HCT116 (cell line): ENCODE measurements at regions not wholly inside any gene's neighbourhood (a gene's known extent, or its start where the extent isn't known, plus 50 kb on each side); places are given as distances from the start of the nearest gene placed in this dataset.

Experiments used
- ATAC-seq: fragments of 200-7000 bp; cut with Tn5 transposase; 2 replicates; pipeline ENCODE4 v1.9.1; 2020; ENCODE audit warnings: mild to moderate bottlenecking, moderate library complexity
- BruUV-seq: library from RNA; stranded (reverse); fragments of 400-500 nt; replicated peaks from 2 replicates; lab custom pipeline; 2021; lab: Mats Ljungman, UMichigan
- CTCF ChIA-PET: fragments of 300-600 bp; sonication (Branson Sonifier 250); formaldehyde crosslinking; loops from one replicate; lab custom pipeline; 2021; ENCODE audit warnings: antibody characterized with exemption; lab: Charles Lee
- POLR2A ChIA-PET: fragments of 300-600, 350-600 bp; sonication (Branson Sonifier 250); formaldehyde crosslinking; loops from one replicate; lab custom pipeline; 2021; ENCODE audit warnings: antibody characterized with exemption; lab: Charles Lee
- RAD21 ChIA-PET, 2 experiments: fragments of 300-600 bp; sonication (Branson Sonifier 250); formaldehyde crosslinking; loops; one replicate each; lab custom pipeline; 2023; ENCODE audit warnings: low total read pairs in 2 of 2; ENCODE audit not compliant: uncharacterized antibody in 2 of 2, unreplicated experiment in 2 of 2, low non-redundant PET in 1 of 2; lab: Charles Lee
- DNase-seq: peaks from one replicate; pipeline ENCODE4 v3.0.0-alpha.2; 2010; ENCODE audit warnings: low read depth, low spot score
- H2AFZ ChIP-seq: fragments of 200-600 bp; shearing (Covaris generic), sonication (generic); 2 replicates; pipeline ENCODE4 v1.6.1; 2017; ENCODE audit warnings: low read depth, mixed run types, mixed read lengths, antibody characterized with exemption, low read length; ENCODE audit not compliant: poor library complexity, severe bottlenecking
- H3K27ac ChIP-seq: 2 replicates; pipeline ENCODE4 v1.5.1; 2012; ENCODE audit warnings: low read depth, low read length
- H3K27me3 ChIP-seq: fragments of 200-600 bp; sonication (generic); 2 replicates; pipeline ENCODE4 v1.6.1; 2016; ENCODE audit warnings: mixed run types, low read length, mixed read lengths; ENCODE audit not compliant: insufficient read depth
- H3K36me3 ChIP-seq, 2 experiments: fragments of 200-500 bp in 1 of 2; fragments of 200-600 bp in 1 of 2; sonication (Bioruptor generic) in 1 of 2; sonication (generic) in 1 of 2; 2 replicates each; pipeline versions ENCODE4 v1.5.1 to v1.6.1; 2014 to 2016; ENCODE audit warnings: low read length in 2 of 2, inconsistent platforms in 1 of 2, mixed read lengths in 1 of 2, mixed run types in 1 of 2; ENCODE audit not compliant: insufficient read depth in 2 of 2, control insufficient read depth in 1 of 2
- H3K4me1 ChIP-seq, 2 experiments: fragments of 200-600 bp in 1 of 2; sonication (generic) in 1 of 2; 2 replicates each; pipeline versions ENCODE4 v1.5.1 to v1.6.1; 2012 to 2017; ENCODE audit warnings: low read length in 2 of 2, inconsistent platforms in 1 of 2, mild to moderate bottlenecking in 1 of 2, mixed read lengths in 1 of 2, mixed run types in 1 of 2, moderate library complexity in 1 of 2; ENCODE audit not compliant: insufficient read depth in 2 of 2, control insufficient read depth in 1 of 2
- H3K4me2 ChIP-seq: fragments of 200-600 bp; sonication (generic); 2 replicates; pipeline ENCODE4 v1.6.1; 2017; ENCODE audit warnings: mixed run types, low read length, mixed read lengths
- H3K4me3 ChIP-seq, 2 experiments: fragments of 200-600 bp in 1 of 2; sonication (generic) in 1 of 2; replicated peaks in 1 of 2; 2 replicates each; pipeline ENCODE4 v1.5.1; 2011 to 2016; ENCODE audit warnings: low read length in 2 of 2, control low read depth in 1 of 2, low read depth in 1 of 2, mild to moderate bottlenecking in 1 of 2, mixed read lengths in 1 of 2, mixed run types in 1 of 2
- H3K79me2 ChIP-seq: fragments of 200-600 bp; sonication (generic); 2 replicates; pipeline ENCODE4 v1.6.1; 2017; ENCODE audit warnings: mild to moderate bottlenecking, mixed run types, low read length, moderate library complexity, mixed read lengths; ENCODE audit not compliant: insufficient read depth
- H3K9ac ChIP-seq: fragments of 200-600 bp; sonication (generic); 2 replicates; pipeline ENCODE4 v1.6.1; 2016; ENCODE audit warnings: low read length, mixed read lengths
- H3K9me2 ChIP-seq: fragments of 200-600 bp; sonication (generic), shearing (Covaris generic); 2 replicates; pipeline ENCODE4 v1.6.1; 2017; ENCODE audit warnings: mixed run types, mild to moderate bottlenecking, moderate library complexity; ENCODE audit not compliant: insufficient read depth
- H3K9me3 ChIP-seq, 2 experiments: fragments of 200-500 bp in 1 of 2; fragments of 200-600 bp in 1 of 2; sonication (Bioruptor generic) in 1 of 2; sonication (generic) in 1 of 2; 2 replicates each; pipeline ENCODE4 v1.6.1; 2014 to 2017; ENCODE audit warnings: low read length in 2 of 2, mixed read lengths in 2 of 2, inconsistent platforms in 1 of 2, low read depth in 1 of 2, mild to moderate bottlenecking in 1 of 2, mixed run types in 1 of 2, moderate library complexity in 1 of 2; ENCODE audit not compliant: control insufficient read depth in 1 of 2, insufficient read depth in 1 of 2
- H4K20me1 ChIP-seq: fragments of 200-600 bp; sonication (generic), shearing (Covaris generic); 2 replicates; pipeline ENCODE4 v1.6.1; 2017; ENCODE audit warnings: mixed run types, mild to moderate bottlenecking, moderate library complexity; ENCODE audit not compliant: insufficient read depth
- CBX3 ChIP-seq: IDR thresholded peaks from 2 replicates; pipeline ENCODE4 v1.6.1; 2012; ENCODE audit warnings: low read depth
- CEBPB ChIP-seq: IDR thresholded peaks from 2 replicates; pipeline ENCODE4 v1.6.1; 2012; ENCODE audit warnings: low read depth
- EGR1 ChIP-seq: IDR thresholded peaks from 2 replicates; pipeline ENCODE4 v1.6.1; 2012; ENCODE audit warnings: low read depth
- EZH2 ChIP-seq: fragments of 200-600 bp; sonication (generic); IDR thresholded peaks from 2 replicates; pipeline ENCODE4 v1.6.1; 2017; ENCODE audit warnings: antibody characterized with exemption, mixed run types
- EZH2phosphoT487 ChIP-seq: fragments of 200-600 bp; IDR thresholded peaks from 2 replicates; pipeline ENCODE4 v1.6.1; 2018; ENCODE audit warnings: antibody characterized with exemption, borderline replicate concordance
- FOSL1 ChIP-seq: IDR thresholded peaks from 2 replicates; pipeline ENCODE4 v1.6.1; 2012; ENCODE audit warnings: low read depth
- JUND ChIP-seq: IDR thresholded peaks from 2 replicates; pipeline ENCODE4 v1.6.1; 2012
- POLR2AphosphoS5 ChIP-seq: IDR thresholded peaks from 2 replicates; pipeline ENCODE4 v1.6.1; 2011; ENCODE audit warnings: mild to moderate bottlenecking, low read depth, low read length, moderate library complexity
- RAD21 ChIP-seq: IDR thresholded peaks from 2 replicates; pipeline ENCODE4 v1.6.1; 2012; ENCODE audit warnings: low read depth, mild to moderate bottlenecking
- SIN3A ChIP-seq: IDR thresholded peaks from 2 replicates; pipeline ENCODE4 v1.6.1; 2012; ENCODE audit warnings: low read depth
- SP1 ChIP-seq: IDR thresholded peaks from 2 replicates; pipeline ENCODE4 v1.6.1; 2012; ENCODE audit warnings: low read depth
- TCF7L2 ChIP-seq: IDR thresholded peaks from 2 replicates; pipeline ENCODE4 v1.7.0; 2011; ENCODE audit warnings: borderline replicate concordance, inconsistent platforms; ENCODE audit not compliant: insufficient read depth, insufficient read length; ENCODE audit errors: extremely low read depth
- YY1 ChIP-seq: IDR thresholded peaks from 2 replicates; pipeline ENCODE4 v1.6.1; 2011; ENCODE audit warnings: low read length, low read depth, moderate library complexity, mild to moderate bottlenecking; ENCODE audit not compliant: insufficient replicate concordance; ENCODE audit errors: extremely low read depth
- ZFX ChIP-seq: fragments of 450-650 bp; IDR thresholded peaks from 2 replicates; pipeline ENCODE4 v1.6.1; 2017
- ZNF274 ChIP-seq: fragments of 200-500 bp; sonication (Bioruptor generic); IDR thresholded peaks from 2 replicates; pipeline ENCODE4 v1.6.1; 2014; ENCODE audit warnings: mild to moderate bottlenecking, low read depth, low read length, inconsistent platforms
- intact Hi-C: fragments of 100-400 bp; cut with micrococcal nuclease; formaldehyde crosslinking; loops from 2 replicates; pipeline ENCODE4 v1.10.0; 2022
- TF ChIP-seq, protein P1 (sequence below): IDR thresholded peaks from 2 replicates; pipeline ENCODE4 v1.6.1; 2011; ENCODE audit warnings: mild to moderate bottlenecking, low read length, moderate library complexity; ENCODE audit not compliant: insufficient replicate concordance; ENCODE audit errors: extremely low read depth
- TF ChIP-seq, protein P2 (sequence below): IDR thresholded peaks from 2 replicates; pipeline ENCODE4 v1.6.1; 2012; ENCODE audit warnings: low read depth
- TF ChIP-seq, protein P3 (sequence below), 3 experiments: fragments of 200-600 bp in 1 of 3; sonication (generic) in 1 of 3; IDR thresholded peaks in 2 of 3; conservative IDR thresholded peaks in 1 of 3; 2 replicates each; pipeline ENCODE4 v1.5.1; 2012 to 2017; ENCODE audit warnings: low read depth in 2 of 3, low read length in 2 of 3, antibody characterized with exemption in 1 of 3, borderline replicate concordance in 1 of 3, control low read depth in 1 of 3, mild to moderate bottlenecking in 1 of 3, mixed read lengths in 1 of 3, mixed run types in 1 of 3, moderate library complexity in 1 of 3; ENCODE audit not compliant: insufficient read depth in 1 of 3
- TF ChIP-seq, protein P4 (sequence below): IDR thresholded peaks from 2 replicates; pipeline ENCODE4 v1.6.1; 2012

DNA sequence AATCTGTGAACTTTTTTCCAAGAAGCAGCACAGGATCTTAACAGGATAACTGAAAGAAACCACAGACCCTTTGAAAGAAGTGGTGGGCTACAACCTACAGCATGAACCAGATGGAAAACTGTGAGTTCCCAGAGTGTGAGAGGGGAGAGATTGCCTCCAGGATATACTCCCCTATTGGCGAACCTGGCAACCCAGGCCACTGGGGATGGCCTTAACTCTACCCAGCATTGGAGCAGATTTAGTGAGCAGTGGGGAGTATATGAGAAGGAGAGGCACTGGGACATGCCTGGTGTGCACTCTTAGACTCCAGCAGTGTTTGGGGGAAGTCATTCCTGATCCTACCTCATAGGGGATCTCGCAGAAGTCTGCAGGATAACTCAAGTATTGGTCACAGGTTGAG is 201.0 kb upstream of the TP63 start:
- no peak for ATAC-seq
- no TSS peak for BruUV-seq
- POLR2A ChIA-PET, result no interaction called here

More for the DNA sequence above, 201.0 kb upstream of the TP63 start:
- H3K9me3 ChIP-seq, result no peaks in the 10 kb centered on the region
- CTCF ChIA-PET, result no interaction called here
- H2AFZ ChIP-seq, result no peak overlapping the region
- H4K20me1 ChIP-seq, result no peaks in the 10 kb centered on the region
- no peak for DNase-seq
- intact Hi-C loops, result no loop called here
- H3K9me2 ChIP-seq, result no peaks in the 10 kb centered on the region
- H3K36me3 ChIP-seq, result no peaks in the 10 kb centered on the region
- no peaks in the 10 kb centered on the region for H3K79me2 ChIP-seq
- H3K27ac ChIP-seq, result no peak overlapping the region
- no peaks in the 10 kb centered on the region for H3K27me3 ChIP-seq
- H3K4me3 ChIP-seq, result no peak overlapping the region
- no peak overlapping the region for H3K4me2 ChIP-seq
- RAD21 ChIA-PET, result no interaction called here
- H3K9ac ChIP-seq, result no peak overlapping the region
- H3K4me1 ChIP-seq, result no peaks in the 10 kb centered on the region
- no peak for TF ChIP-seq CBX3
- TF ChIP-seq EZH2, result no peak
- TF ChIP-seq, protein P1, sequence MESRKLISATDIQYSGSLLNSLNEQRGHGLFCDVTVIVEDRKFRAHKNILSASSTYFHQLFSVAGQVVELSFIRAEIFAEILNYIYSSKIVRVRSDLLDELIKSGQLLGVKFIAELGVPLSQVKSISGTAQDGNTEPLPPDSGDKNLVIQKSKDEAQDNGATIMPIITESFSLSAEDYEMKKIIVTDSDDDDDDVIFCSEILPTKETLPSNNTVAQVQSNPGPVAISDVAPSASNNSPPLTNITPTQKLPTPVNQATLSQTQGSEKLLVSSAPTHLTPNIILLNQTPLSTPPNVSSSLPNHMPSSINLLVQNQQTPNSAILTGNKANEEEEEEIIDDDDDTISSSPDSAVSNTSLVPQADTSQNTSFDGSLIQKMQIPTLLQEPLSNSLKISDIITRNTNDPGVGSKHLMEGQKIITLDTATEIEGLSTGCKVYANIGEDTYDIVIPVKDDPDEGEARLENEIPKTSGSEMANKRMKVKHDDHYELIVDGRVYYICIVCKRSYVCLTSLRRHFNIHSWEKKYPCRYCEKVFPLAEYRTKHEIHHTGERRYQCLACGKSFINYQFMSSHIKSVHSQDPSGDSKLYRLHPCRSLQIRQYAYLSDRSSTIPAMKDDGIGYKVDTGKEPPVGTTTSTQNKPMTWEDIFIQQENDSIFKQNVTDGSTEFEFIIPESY, result no peak
- TF ChIP-seq ZFX, result no peak
- no peak for TF ChIP-seq YY1
- TF ChIP-seq, protein P2, sequence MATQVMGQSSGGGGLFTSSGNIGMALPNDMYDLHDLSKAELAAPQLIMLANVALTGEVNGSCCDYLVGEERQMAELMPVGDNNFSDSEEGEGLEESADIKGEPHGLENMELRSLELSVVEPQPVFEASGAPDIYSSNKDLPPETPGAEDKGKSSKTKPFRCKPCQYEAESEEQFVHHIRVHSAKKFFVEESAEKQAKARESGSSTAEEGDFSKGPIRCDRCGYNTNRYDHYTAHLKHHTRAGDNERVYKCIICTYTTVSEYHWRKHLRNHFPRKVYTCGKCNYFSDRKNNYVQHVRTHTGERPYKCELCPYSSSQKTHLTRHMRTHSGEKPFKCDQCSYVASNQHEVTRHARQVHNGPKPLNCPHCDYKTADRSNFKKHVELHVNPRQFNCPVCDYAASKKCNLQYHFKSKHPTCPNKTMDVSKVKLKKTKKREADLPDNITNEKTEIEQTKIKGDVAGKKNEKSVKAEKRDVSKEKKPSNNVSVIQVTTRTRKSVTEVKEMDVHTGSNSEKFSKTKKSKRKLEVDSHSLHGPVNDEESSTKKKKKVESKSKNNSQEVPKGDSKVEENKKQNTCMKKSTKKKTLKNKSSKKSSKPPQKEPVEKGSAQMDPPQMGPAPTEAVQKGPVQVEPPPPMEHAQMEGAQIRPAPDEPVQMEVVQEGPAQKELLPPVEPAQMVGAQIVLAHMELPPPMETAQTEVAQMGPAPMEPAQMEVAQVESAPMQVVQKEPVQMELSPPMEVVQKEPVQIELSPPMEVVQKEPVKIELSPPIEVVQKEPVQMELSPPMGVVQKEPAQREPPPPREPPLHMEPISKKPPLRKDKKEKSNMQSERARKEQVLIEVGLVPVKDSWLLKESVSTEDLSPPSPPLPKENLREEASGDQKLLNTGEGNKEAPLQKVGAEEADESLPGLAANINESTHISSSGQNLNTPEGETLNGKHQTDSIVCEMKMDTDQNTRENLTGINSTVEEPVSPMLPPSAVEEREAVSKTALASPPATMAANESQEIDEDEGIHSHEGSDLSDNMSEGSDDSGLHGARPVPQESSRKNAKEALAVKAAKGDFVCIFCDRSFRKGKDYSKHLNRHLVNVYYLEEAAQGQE, result no peak
- TF ChIP-seq, protein P3, sequence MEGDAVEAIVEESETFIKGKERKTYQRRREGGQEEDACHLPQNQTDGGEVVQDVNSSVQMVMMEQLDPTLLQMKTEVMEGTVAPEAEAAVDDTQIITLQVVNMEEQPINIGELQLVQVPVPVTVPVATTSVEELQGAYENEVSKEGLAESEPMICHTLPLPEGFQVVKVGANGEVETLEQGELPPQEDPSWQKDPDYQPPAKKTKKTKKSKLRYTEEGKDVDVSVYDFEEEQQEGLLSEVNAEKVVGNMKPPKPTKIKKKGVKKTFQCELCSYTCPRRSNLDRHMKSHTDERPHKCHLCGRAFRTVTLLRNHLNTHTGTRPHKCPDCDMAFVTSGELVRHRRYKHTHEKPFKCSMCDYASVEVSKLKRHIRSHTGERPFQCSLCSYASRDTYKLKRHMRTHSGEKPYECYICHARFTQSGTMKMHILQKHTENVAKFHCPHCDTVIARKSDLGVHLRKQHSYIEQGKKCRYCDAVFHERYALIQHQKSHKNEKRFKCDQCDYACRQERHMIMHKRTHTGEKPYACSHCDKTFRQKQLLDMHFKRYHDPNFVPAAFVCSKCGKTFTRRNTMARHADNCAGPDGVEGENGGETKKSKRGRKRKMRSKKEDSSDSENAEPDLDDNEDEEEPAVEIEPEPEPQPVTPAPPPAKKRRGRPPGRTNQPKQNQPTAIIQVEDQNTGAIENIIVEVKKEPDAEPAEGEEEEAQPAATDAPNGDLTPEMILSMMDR (IDR thresholded peaks at IDR 0.05 in 2 of 3, conservative IDR thresholded peaks at IDR 0.05 in 1 of 3; ENCODE audit: borderline replicate concordance in 1 of 3, insufficient read depth in 1 of 3, low read depth in 2 of 3, low read length in 2 of 3), result no peak
- TF ChIP-seq ZNF274, result no peak
- no peak for TF ChIP-seq EGR1
- TF ChIP-seq, protein P4, sequence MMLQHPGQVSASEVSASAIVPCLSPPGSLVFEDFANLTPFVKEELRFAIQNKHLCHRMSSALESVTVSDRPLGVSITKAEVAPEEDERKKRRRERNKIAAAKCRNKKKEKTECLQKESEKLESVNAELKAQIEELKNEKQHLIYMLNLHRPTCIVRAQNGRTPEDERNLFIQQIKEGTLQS, result no peak
- TF ChIP-seq CEBPB, result no peak
- no peak for TF ChIP-seq TCF7L2
- no peak for TF ChIP-seq RAD21
- TF ChIP-seq POLR2AphosphoS5, result no peak
- no peak for TF ChIP-seq EZH2phosphoT487
- no peak for TF ChIP-seq SP1
- TF ChIP-seq SIN3A, result no peak
- no peak for TF ChIP-seq JUND
- TF ChIP-seq FOSL1, result no peak
